COLO668 (cell line): ENCODE measurements at regions not wholly inside any gene's neighbourhood (a gene's known extent, or its start where the extent isn't known, plus 50 kb on each side); places are given as distances from the start of the nearest gene placed in this dataset.
"Not testable (repeated sequence)": the region's sequence is repeated elsewhere in the genome, so short reads cannot be mapped to it uniquely, and the experiment has no call there.

Experiments used
- DNase-seq: peaks from one replicate; lab custom pipeline; 2025; ENCODE audit not compliant: unreplicated experiment; lab: John Stamatoyannopoulos, UW

- no peak for DNase-seq
Observed at GRCh38 chr11:38043060-38043459, 1445.0 kb upstream of the RAG2 start.

GRCh38 chr11:38038777-38039176, 1440.7 kb upstream of the RAG2 start:
- no peak for DNase-seq

GRCh38 chr11:38019072-38019775, 1421.2 kb upstream of the RAG2 start:
- no peak for DNase-seq

- DNase-seq, result no peak
Observed at GRCh38 chr11:38014405-38014804, 1416.4 kb upstream of the RAG2 start.

- DNase-seq, result no peak
Observed at GRCh38 chr11:38013157-38013556, 1415.1 kb upstream of the RAG2 start.

GRCh38 chr11:38011496-38011895, 1413.5 kb upstream of the RAG2 start:
- DNase-seq, result no peak

- no peak for DNase-seq
Observed at GRCh38 chr11:38009932-38010331, 1411.9 kb upstream of the RAG2 start.

GRCh38 chr11:38006466-38006865, 1408.4 kb upstream of the RAG2 start:
- no peak for DNase-seq

- no peak for DNase-seq
Observed at GRCh38 chr11:38005597-38005996, 1407.6 kb upstream of the RAG2 start.

GRCh38 chr11:37999171-37999570, 1401.1 kb upstream of the RAG2 start:
- DNase-seq, result no peak

- no peak for DNase-seq
Observed at GRCh38 chr11:37995886-37996285, 1397.8 kb upstream of the RAG2 start.

GRCh38 chr11:37988031-37988430, 1390.0 kb upstream of the RAG2 start:
- DNase-seq, result no peak

- DNase-seq, result no peak
Observed at GRCh38 chr11:37984991-37985390, 1387.0 kb upstream of the RAG2 start.

GRCh38 chr11:37978647-37979046, 1380.6 kb upstream of the RAG2 start:
- no peak for DNase-seq

- no peak for DNase-seq
Observed at GRCh38 chr11:37973941-37974340, 1375.9 kb upstream of the RAG2 start.

GRCh38 chr11:37972691-37973090, 1374.7 kb upstream of the RAG2 start:
- DNase-seq, result no peak

- not testable (repeated sequence) for DNase-seq
Observed at GRCh38 chr11:37969336-37969735, 1371.3 kb upstream of the RAG2 start.

- no peak for DNase-seq
Observed at GRCh38 chr11:37968148-37968547, 1370.1 kb upstream of the RAG2 start.

GRCh38 chr11:37967635-37968034, 1369.6 kb upstream of the RAG2 start:
- DNase-seq, result no peak

GRCh38 chr11:37963440-37963839, 1365.4 kb upstream of the RAG2 start:
- no peak for DNase-seq

GRCh38 chr11:37957717-37958116, 1359.7 kb upstream of the RAG2 start:
- no peak for DNase-seq

GRCh38 chr11:37951996-37952395, 1354.0 kb upstream of the RAG2 start:
- DNase-seq, result no peak

GRCh38 chr11:37948258-37948657, 1350.2 kb upstream of the RAG2 start:
- no peak for DNase-seq
